SW 1271 (cell line): ENCODE measurements at regions not wholly inside any gene's neighbourhood (a gene's known extent, or its start where the extent isn't known, plus 50 kb on each side); places are given as distances from the start of the nearest gene placed in this dataset.
"Not testable (repeated sequence)": the region's sequence is repeated elsewhere in the genome, so short reads cannot be mapped to it uniquely, and the experiment has no call there.

ENCODE experiments used
- DNase-seq, 2 experiments: peaks; one replicate each; lab custom pipeline; 2025; lab: John Stamatoyannopoulos, UW

- DNase-seq: no peak
Observed at GRCh38 chr2:36163520-36164254, 191.9 kb upstream of the CRIM1 start.

DNA sequence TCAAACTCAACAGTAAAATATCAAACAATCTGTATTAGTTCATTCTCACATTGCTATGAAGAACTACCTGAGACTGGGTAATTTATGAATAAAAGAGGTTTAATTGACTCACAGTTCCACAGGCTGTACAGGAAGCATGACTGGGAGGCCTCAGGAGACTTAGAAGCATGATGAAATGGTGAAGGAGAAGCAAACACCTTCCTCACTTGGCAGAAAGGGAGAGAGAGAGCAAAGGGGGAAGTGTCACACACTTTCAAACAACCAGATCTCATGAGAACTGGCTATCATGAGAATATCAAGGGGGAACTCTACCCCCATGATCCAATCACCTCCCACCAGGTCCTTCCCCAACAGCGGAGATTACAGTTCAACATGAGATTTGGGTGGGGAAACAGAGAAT is 198.5 kb upstream of the CRIM1 start:
- DNase-seq: not testable (repeated sequence)

DNA sequence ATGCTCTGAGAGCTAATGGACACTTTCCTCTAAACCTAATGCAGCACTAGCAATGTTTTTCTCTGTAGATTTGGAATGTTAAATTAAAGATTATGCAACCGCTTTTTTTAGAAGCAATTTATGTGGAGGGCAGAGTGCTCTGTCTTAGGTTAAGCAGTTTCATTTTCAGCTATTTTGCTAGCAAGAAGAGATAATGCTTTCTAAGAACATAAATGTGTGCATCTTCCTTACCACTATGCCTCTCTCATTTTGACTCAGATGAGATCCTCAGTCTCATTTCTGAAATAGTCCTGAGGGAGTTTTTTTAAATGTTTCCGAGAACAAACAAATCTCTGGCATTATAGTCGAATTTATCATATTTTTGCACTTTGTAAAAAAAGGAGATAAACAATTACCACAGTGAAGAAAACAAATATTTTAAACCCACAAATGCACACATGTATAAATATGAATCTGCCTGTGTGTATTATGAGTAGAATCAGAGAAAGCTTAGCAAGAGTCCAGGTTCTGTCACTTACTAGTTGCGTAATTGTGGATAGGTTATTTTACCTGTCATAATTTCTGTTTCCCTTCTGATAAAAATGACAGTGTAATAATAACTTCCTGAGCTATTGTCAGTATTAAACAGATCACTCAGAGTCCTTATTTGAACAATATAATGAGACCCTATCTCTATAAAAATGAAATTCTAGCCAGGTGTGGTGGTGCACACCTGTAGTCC is 207.7 kb upstream of the CRIM1 start:
- no peak for DNase-seq

DNA sequence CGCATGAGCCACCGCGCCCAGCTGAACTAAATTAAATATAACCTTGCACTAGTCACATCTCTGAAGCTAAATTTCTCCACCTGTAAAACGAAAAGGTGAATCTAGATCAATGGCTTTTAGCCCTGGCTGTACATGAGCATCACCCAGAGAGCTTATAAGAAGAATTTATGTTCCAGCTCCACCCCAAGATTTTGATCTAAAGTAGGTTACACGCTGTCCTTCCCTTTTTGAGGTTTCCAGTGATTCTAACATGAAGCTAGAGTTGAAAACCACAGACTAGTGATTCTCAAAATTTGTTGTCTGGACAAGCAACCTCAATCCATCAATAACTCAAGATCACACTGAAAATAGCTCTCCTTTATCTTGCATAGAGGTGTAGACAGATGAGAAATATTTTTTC is 208.8 kb upstream of the CRIM1 start:
- no peak for DNase-seq

GRCh38 chr2:36140391-36140790 is 215.2 kb upstream of the CRIM1 start:
- DNase-seq: no peak

DNA sequence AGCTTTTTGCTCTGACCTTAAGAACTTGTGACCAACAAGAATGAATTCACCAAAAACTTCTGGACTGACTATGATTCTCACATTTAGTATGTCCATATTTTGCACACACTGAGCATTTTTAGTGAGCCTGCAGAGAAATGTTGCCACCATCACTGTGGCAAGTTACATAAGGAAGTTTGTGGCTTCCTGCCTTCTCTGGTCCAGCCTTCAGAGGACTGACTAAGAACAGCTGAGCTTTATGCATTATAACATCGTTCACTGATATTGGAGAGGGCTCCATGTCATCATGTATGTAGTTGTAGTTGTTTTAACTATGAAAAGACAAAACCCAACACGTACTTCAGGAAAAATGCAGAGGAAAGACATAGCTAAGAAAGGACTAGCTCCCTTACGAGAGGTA is 218.0 kb upstream of the CRIM1 start:
- no peak for DNase-seq

DNA sequence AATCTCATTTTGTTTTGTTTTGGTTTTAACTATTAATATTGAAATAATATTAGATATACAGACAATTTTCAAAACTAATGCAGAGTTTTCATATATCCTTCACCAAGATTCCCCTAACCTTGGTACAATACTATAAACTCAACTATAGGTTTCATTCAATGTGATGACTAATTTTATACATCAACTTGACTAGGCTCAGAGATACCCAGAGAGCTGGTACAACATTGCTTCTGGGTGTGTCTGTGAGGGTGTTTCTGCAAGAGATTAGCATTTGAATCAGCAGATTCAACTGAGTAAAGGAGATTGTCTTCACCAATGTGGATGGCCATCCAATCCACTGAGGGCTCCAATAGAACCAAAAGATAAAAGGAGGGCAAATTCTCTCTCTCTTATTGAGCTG is 221.3 kb upstream of the CRIM1 start:
- DNase-seq: no peak

DNA sequence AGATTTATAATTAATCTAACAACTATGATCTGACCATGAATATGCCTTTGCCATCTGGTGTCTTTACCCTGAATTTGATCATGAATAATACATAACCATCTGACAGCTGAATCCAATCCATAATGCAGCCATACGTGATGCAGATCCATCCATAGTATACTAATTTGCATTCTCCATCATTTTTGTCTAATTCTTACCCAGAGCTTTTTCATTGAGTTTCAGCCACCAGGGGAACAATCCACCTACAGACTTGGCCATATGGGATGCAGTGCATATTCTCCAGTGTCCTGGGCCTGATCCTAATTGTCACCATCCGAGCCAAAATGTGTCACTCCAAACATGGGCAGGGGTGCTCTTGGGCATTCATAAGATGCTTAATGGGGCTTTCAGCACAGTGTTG is 227.2 kb upstream of the CRIM1 start:
- DNase-seq: no peak

GRCh38 chr2:36125702-36126101 is 229.9 kb upstream of the CRIM1 start:
- DNase-seq: no peak

- DNase-seq: no peak
Observed at GRCh38 chr2:36123995-36124394, 231.6 kb upstream of the CRIM1 start.

- DNase-seq: no peak
Observed at GRCh38 chr2:36097022-36097421, 258.6 kb upstream of the CRIM1 start.

GRCh38 chr2:36091844-36092741 is 263.5 kb upstream of the CRIM1 start:
- not testable (repeated sequence) for DNase-seq

- no peak for DNase-seq
Observed at GRCh38 chr2:36088716-36089328, 266.8 kb upstream of the CRIM1 start.

DNA sequence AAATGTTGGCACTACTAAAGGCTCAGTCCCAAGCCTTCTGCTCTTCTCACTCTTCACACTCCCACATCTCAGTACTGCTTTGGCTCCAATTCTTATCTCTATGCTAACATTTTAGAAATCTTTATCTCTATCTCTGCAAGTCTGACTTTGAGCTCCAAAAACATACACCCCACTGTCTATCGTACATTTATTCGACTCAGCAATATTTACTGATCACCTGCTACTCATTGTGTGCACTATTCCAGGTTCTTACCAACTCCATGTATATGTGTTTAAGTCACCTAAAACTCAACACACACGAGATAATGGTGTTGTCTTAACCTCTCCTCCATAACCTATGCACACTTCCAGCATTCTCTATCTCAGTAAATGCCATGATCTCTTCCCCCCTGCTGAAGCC is 268.2 kb upstream of the CRIM1 start:
- DNase-seq: no peak

- DNase-seq: no peak
Observed at GRCh38 chr2:36079793-36080192, 275.8 kb upstream of the CRIM1 start.

GRCh38 chr2:36074008-36074407 is 281.6 kb upstream of the CRIM1 start:
- no peak for DNase-seq

DNA sequence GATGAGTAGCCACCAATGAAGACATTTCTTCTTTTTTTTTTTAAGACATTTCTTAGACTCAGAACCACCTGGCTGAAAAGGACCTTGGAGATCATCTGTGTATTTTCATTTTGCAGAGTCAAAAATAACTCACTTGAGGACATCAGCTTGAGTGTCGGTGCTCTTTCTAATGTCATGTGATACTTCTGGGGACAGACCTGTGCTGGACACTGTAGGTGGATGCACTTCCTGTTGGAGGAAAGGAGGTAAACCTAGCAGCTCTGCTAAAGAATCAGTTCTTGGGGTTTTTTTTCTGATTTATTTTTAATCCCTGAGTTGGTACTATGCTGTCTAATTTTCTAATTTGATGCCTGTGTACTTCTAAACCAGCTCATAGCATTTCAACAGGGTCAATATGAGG is 283.9 kb upstream of the CRIM1 start:
- no peak for DNase-seq

GRCh38 chr2:36069074-36069473 is 286.5 kb upstream of the CRIM1 start:
- no peak for DNase-seq

DNA sequence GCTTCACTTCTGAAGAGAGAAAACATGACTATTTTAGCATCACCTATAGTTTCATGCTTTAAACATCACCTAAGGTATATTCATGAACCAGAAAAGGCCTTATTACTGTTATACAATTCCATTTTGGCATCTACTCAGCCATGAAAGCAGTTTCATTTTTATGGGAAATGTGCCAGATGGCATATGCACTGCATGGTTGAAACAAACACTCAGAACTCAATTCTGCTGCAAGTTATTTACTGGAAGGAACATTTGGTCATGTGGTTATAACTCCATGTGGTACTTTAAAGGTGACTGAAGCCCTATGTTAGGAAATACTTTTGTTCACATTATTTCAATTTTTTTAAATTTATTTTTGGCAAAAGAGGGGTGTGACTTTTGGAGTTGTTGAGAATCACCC is 287.5 kb upstream of the CRIM1 start:
- no peak for DNase-seq

- DNase-seq: no peak
Observed at GRCh38 chr2:36060133-36060532, 295.4 kb upstream of the CRIM1 start.

DNA sequence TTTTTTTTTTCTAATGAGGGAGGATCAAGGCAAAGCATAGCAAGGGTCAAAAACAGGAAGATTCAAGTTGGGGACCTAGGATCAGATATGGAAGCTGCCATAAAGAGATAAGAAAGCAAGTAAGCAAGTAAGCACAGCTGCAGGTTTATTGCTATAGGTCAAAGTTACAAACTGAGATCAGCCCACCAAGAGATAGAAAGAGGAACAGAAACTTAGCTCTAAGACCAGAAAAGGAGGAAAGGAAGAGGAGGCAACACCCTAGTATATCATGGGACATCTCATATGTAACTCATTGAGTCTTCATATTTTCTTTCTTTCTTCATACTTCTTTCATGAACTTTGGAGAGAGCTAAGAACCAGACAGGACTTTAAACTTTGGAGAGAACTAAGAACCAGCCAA is 295.9 kb upstream of the CRIM1 start:
- no peak for DNase-seq

DNA sequence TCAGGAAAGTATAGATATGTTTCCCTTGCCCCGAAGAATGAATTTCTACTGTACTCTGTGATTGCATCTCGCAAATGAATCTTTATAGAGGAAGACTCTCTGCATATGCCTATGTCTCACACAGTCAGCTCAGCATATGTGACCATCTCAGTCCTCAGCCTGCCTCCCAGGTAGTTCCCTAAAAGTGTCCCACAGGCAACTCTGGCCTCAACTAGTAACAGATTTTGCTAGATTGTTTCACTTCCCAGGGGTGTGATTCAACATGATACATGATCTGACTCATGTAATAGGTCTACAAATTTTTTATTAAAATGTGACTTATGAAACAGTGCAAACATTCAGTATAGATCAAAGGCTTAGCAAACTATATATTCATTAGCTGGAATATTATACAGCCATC is 296.6 kb upstream of the CRIM1 start:
- no peak for DNase-seq
